PC-9 (cell line): ENCODE measurements at regions not wholly inside any gene's neighbourhood (a gene's known extent, or its start where the extent isn't known, plus 50 kb on each side); places are given as distances from the start of the nearest gene placed in this dataset.

Source experiments
- BruUV-seq: library from RNA; stranded (reverse); fragments of 400-500 nt; replicated peaks from 2 replicates; lab custom pipeline; 2021; lab: Mats Ljungman, UMichigan
- CTCF ChIA-PET: fragments of 300-600 bp; sonication (Branson Sonifier 250); formaldehyde crosslinking; loops from one replicate; lab custom pipeline; 2022; ENCODE audit warnings: antibody characterized with exemption; lab: Charles Lee
- POLR2A ChIA-PET: fragments of 300-600 bp; sonication (Branson Sonifier 250); formaldehyde crosslinking; loops from one replicate; lab custom pipeline; 2022; ENCODE audit warnings: antibody characterized with exemption; ENCODE audit not compliant: unreplicated experiment; lab: Charles Lee
- DNase-seq, 2 experiments: peaks; one replicate each; pipeline versions ENCODE4 v3.0.0 to v3.0.0-alpha.2; 2015 to 2022; ENCODE audit warnings: mixed read lengths in 1 of 2
- H2AFZ ChIP-seq: fragments of 200-600 bp; sonication (generic); 2 replicates; pipeline ENCODE4 v1.8.1; 2017; ENCODE audit warnings: antibody characterized with exemption
- H3F3A ChIP-seq: fragments of 200-600 bp; sonication (generic); 2 replicates; pipeline ENCODE4 v1.8.1; 2017; ENCODE audit warnings: antibody characterized with exemption, mild to moderate bottlenecking, low read depth; ENCODE audit not compliant: insufficient read depth
- H3K27ac ChIP-seq: fragments of 200-600 bp; sonication (generic); 2 replicates; pipeline ENCODE4 v1.6.1; 2016; ENCODE audit warnings: mixed run types
- H3K27me3 ChIP-seq: fragments of 200-600 bp; sonication (generic); 2 replicates; pipeline ENCODE4 v1.6.1; 2016; ENCODE audit warnings: low read depth, mixed run types; ENCODE audit not compliant: insufficient read depth
- H3K36me3 ChIP-seq: fragments of 200-600 bp; sonication (generic); 2 replicates; pipeline ENCODE4 v1.6.1; 2016; ENCODE audit warnings: low read depth, mixed run types
- H3K4me1 ChIP-seq: fragments of 200-600 bp; sonication (generic); replicated peaks from 2 replicates; pipeline ENCODE4 v1.6.1; 2016; ENCODE audit warnings: mixed run types; ENCODE audit not compliant: insufficient read depth
- H3K4me2 ChIP-seq: fragments of 200-600 bp; sonication (generic); 2 replicates; pipeline ENCODE4 v1.6.1; 2017; ENCODE audit warnings: mixed run types
- H3K4me3 ChIP-seq: fragments of 200-600 bp; sonication (generic); 2 replicates; pipeline ENCODE4 v1.6.1; 2016; ENCODE audit warnings: mixed run types
- H3K79me2 ChIP-seq: fragments of 200-600 bp; sonication (generic); 2 replicates; pipeline ENCODE4 v1.6.1; 2017; ENCODE audit warnings: low read depth, mixed run types
- H3K9me2 ChIP-seq: fragments of 200-600 bp; sonication (generic); 2 replicates; pipeline ENCODE4 v1.8.1; 2017; ENCODE audit warnings: mild to moderate bottlenecking; ENCODE audit not compliant: insufficient read depth
- H3K9me3 ChIP-seq: fragments of 200-600 bp; sonication (generic); 2 replicates; pipeline ENCODE4 v1.8.1; 2016; ENCODE audit warnings: low read depth; ENCODE audit not compliant: insufficient read depth
- H4K20me1 ChIP-seq: fragments of 200-600 bp; sonication (generic); 2 replicates; pipeline ENCODE4 v1.8.1; 2017; ENCODE audit not compliant: insufficient read depth
- CTCF ChIP-seq: fragments of 200-600 bp; sonication (generic); conservative IDR thresholded peaks from 2 replicates; pipeline ENCODE4 v1.6.1; 2017; ENCODE audit warnings: mixed run types, antibody characterized with exemption, mild to moderate bottlenecking, moderate library complexity
- EZH2 ChIP-seq: fragments of 200-600 bp; sonication (generic); IDR thresholded peaks from 2 replicates; pipeline ENCODE4 v1.8.0; 2017; ENCODE audit warnings: antibody characterized with exemption, low read depth
- intact Hi-C: fragments of 100-400 bp; cut with micrococcal nuclease; formaldehyde crosslinking; loops from one replicate; pipeline ENCODE4 v1.10.0; 2022; ENCODE audit not compliant: unreplicated experiment

- no peak overlapping the region for H3K4me2 ChIP-seq
- no peak overlapping the region for H3K27ac ChIP-seq
- H3K4me1 ChIP-seq: no peaks in the 10 kb centered on the region
- CTCF ChIA-PET: interaction anchor here (0.7 kb wide), 1 partner anchor 8 kb away, joined by 8 read pairs; no protein-coding TSS in a partner anchor
- no peaks in the 10 kb centered on the region for H4K20me1 ChIP-seq
- no peaks in the 10 kb centered on the region for H3K79me2 ChIP-seq
- H3K9me3 ChIP-seq: no peaks in the 10 kb centered on the region; the same call in 1 of the 2 replicates
- TF ChIP-seq CTCF (no peak), EZH2 (no peak)
- no peaks in the 10 kb centered on the region; the same call in 1 of the 2 replicates for H3F3A ChIP-seq
- no peaks in the 10 kb centered on the region for H3K27me3 ChIP-seq
- H2AFZ ChIP-seq: no peak overlapping the region
- no TSS peak for BruUV-seq
- POLR2A ChIA-PET: no interaction called here
- H3K36me3 ChIP-seq: no peaks in the 10 kb centered on the region
- no peak overlapping the region for H3K4me3 ChIP-seq
- DNase-seq: no peak
- intact Hi-C loops: no loop called here
- no peaks in the 10 kb centered on the region for H3K9me2 ChIP-seq
Observed at GRCh38 chr3:105042586-105042985, 324.1 kb upstream of the ALCAM start.

GRCh38 chr3:105051111-105051510, 315.6 kb upstream of the ALCAM start:
- DNase-seq: no peak
- Histone ChIP-seq H3K27me3 (no peaks in the 10 kb centered on the region), H4K20me1 (no peaks in the 10 kb centered on the region), H3K79me2 (no peaks in the 10 kb centered on the region), H3K27ac (no peak overlapping the region), H3K9me3 (no peaks in the 10 kb centered on the region), H3K9me2 (no peaks in the 10 kb centered on the region), H2AFZ (no peak overlapping the region), H3F3A (no peaks in the 10 kb centered on the region; the same call in 1 of the 2 replicates), H3K4me2 (no peak overlapping the region), H3K4me3 (no peak overlapping the region), H3K4me1 (no peaks in the 10 kb centered on the region), H3K36me3 (no peaks in the 10 kb centered on the region)
- intact Hi-C loops: loop anchor here (10.0 kb wide), 1 partner anchor 464 kb away; no protein-coding TSS in a partner anchor
- TF ChIP-seq CTCF (no peak), EZH2 (no peak)
- POLR2A ChIA-PET: no interaction called here
- CTCF ChIA-PET: interaction anchor here (0.5 kb wide), 1 partner anchor 9 kb away, joined by 8 read pairs; no protein-coding TSS in a partner anchor
- BruUV-seq: no TSS peak

- DNase-seq: no peak
- Histone ChIP-seq H3K4me1 (no peaks in the 10 kb centered on the region), H3K9me3 (no peaks in the 10 kb centered on the region), H3K36me3 (no peaks in the 10 kb centered on the region), H3K27me3 (no peaks in the 10 kb centered on the region), H3K9me2 (no peaks in the 10 kb centered on the region), H4K20me1 (no peaks in the 10 kb centered on the region), H3F3A (no peaks in the 10 kb centered on the region), H3K4me3 (no peak overlapping the region), H3K27ac (no peak overlapping the region), H3K4me2 (no peak overlapping the region), H2AFZ (no peak overlapping the region), H3K79me2 (no peaks in the 10 kb centered on the region)
- POLR2A ChIA-PET: no interaction called here
- intact Hi-C loops: loop anchor here (10.0 kb wide), 1 partner anchor 463 kb away; no protein-coding TSS in a partner anchor
- no TSS peak for BruUV-seq
- TF ChIP-seq EZH2 (no peak), CTCF (no peak)
- CTCF ChIA-PET: no interaction called here
Observed at GRCh38 chr3:105051972-105052371, 314.7 kb upstream of the ALCAM start.
